HepG2 (cell line): ENCODE measurements at regions not wholly inside any gene's neighbourhood (a gene's known extent, or its start where the extent isn't known, plus 50 kb on each side); places are given as distances from the start of the nearest gene placed in this dataset.

Experiments used
- ARID4A ChIP-seq: sonication (generic); formaldehyde crosslinking; IDR thresholded peaks from 2 replicates; pipeline ENCODE4 v1.5.0; 2020; ENCODE audit warnings: mild to moderate bottlenecking, missing genetic modification reagents, borderline replicate concordance
- ATF3 ChIP-seq: sonication (generic); formaldehyde crosslinking; IDR thresholded peaks from 2 replicates; pipeline ENCODE4 v1.4.0; 2020; ENCODE audit warnings: missing genetic modification reagents
- ATF5 ChIP-seq: sonication (generic); formaldehyde crosslinking; IDR thresholded peaks from 2 replicates; pipeline ENCODE4 v1.4.0; 2020; ENCODE audit warnings: mild to moderate bottlenecking, low read depth, missing genetic modification reagents
- CENPX ChIP-seq: sonication (generic); formaldehyde crosslinking; IDR thresholded peaks from 2 replicates; pipeline ENCODE4 v1.9.0; 2021; ENCODE audit warnings: mild to moderate bottlenecking, missing genetic modification reagents, moderate library complexity
- FOXO4 ChIP-seq: sonication (generic); formaldehyde crosslinking; conservative IDR thresholded peaks from 2 replicates; pipeline ENCODE4 v1.8.1; 2023; ENCODE audit warnings: missing genetic modification reagents
- GATAD2A ChIP-seq: IDR thresholded peaks from 2 replicates; pipeline ENCODE4 v1.6.1; 2016
- LCORL ChIP-seq, 2 experiments: fragments of 450-650 bp in 1 of 2; sonication (generic) in 1 of 2; formaldehyde crosslinking in 1 of 2; IDR thresholded peaks; 2 replicates each; pipeline versions ENCODE4 v1.5.0 to v1.6.1; 2017 to 2020; ENCODE audit warnings: antibody characterized with exemption in 1 of 2, missing genetic modification reagents in 1 of 2
- MLX ChIP-seq: IDR thresholded peaks from 2 replicates; pipeline ENCODE4 v1.6.1; 2016
- MXD1 ChIP-seq: sonication (generic); formaldehyde crosslinking; IDR thresholded peaks from 2 replicates; pipeline ENCODE4 v1.4.0; 2020; ENCODE audit warnings: mild to moderate bottlenecking, missing genetic modification reagents
- NFE2L2 ChIP-seq: fragments of 150-350 bp; IDR thresholded peaks from 2 replicates; pipeline ENCODE4 v1.6.1; 2014; ENCODE audit warnings: low read length
- POLR2AphosphoS5 ChIP-seq: IDR thresholded peaks from 2 replicates; pipeline ENCODE4 v1.6.1; 2012; ENCODE audit warnings: low read depth, low read length
- SRY ChIP-seq: sonication (generic); formaldehyde crosslinking; IDR thresholded peaks from 2 replicates; pipeline ENCODE4 v1.8.0; 2022; ENCODE audit warnings: mild to moderate bottlenecking, missing genetic modification reagents
- TEAD2 ChIP-seq: sonication (generic); formaldehyde crosslinking; IDR thresholded peaks from 2 replicates; pipeline ENCODE4 v1.9.0; 2021; ENCODE audit warnings: missing genetic modification reagents
- XRCC5 ChIP-seq: fragments of 200-400 bp; formaldehyde crosslinking; optimal IDR thresholded peaks from 2 replicates; pipeline ENCODE3; 2017; ENCODE audit warnings: mild to moderate bottlenecking, low read length
- ZBTB39 ChIP-seq: sonication (generic); formaldehyde crosslinking; IDR thresholded peaks from 2 replicates; pipeline ENCODE4 v1.5.0; 2020; ENCODE audit warnings: missing genetic modification reagents
- ZFP1 ChIP-seq: IDR thresholded peaks from 2 replicates; pipeline ENCODE4 v1.6.1; 2016
- ZNF552 ChIP-seq: sonication (generic); formaldehyde crosslinking; IDR thresholded peaks from 2 replicates; pipeline ENCODE4 v1.9.0; 2022; ENCODE audit warnings: missing genetic modification reagents, mild to moderate bottlenecking, borderline replicate concordance
- ZSCAN5A ChIP-seq: sonication (generic); formaldehyde crosslinking; IDR thresholded peaks from 2 replicates; pipeline ENCODE4 v1.8.0; 2022; ENCODE audit warnings: mild to moderate bottlenecking, missing genetic modification reagents, borderline replicate concordance

GRCh38 chr18:10140461-10141282 lies 226.9 kb downstream of the VAPA start (continued):
- TF ChIP-seq FOXO4 (CRISPR knock-in tag) = no peak
- no peak for TF ChIP-seq ZFP1
- peak; percentile 76 for TF ChIP-seq GATAD2A
- no peak for TF ChIP-seq MXD1
- no peak for TF ChIP-seq NFE2L2
- no peak for TF ChIP-seq ZSCAN5A
- no peak for TF ChIP-seq ATF5
- no peak for TF ChIP-seq SRY (CRISPR knock-in tag)
- 0 out of 2 replicates have a peak, but pooled peaks have one; percentile 41 for TF ChIP-seq ATF3
- TF ChIP-seq CENPX (CRISPR knock-in tag) = no peak
- no peak for TF ChIP-seq LCORL (IDR thresholded peaks at IDR 0.05)
- TF ChIP-seq LCORL (CRISPR knock-in tag; IDR thresholded peaks at IDR 0.05) = peak; percentile 61; the same call in 1 of the 2 replicates
- no peak for TF ChIP-seq ARID4A (CRISPR knock-in tag)
- TF ChIP-seq XRCC5 = no peak
- TF ChIP-seq MLX = no peak
- TF ChIP-seq ZNF552 (CRISPR knock-in tag) = no peak
- TF ChIP-seq TEAD2 (CRISPR knock-in tag) = no peak
- TF ChIP-seq POLR2AphosphoS5 = no peak
- no peak for TF ChIP-seq ZBTB39 (CRISPR knock-in tag)
